ENCODE measurements at regions not wholly inside any gene's neighbourhood (a gene's known extent, or its start where the extent isn't known, plus 50 kb on each side); places are given as distances from the start of the nearest gene placed in this dataset.

GRCh38 chr14:53523226-53523625, 370.1 kb upstream of the DDHD1 start:
- TF ChIP-seq CTCF (IDR thresholded peaks at IDR 0.05; ENCODE audit: extremely low read depth, missing control alignments): no peak
- DNase-seq (ENCODE audit: low spot score): no peak

GRCh38 chr14:53520078-53520928, 367.2 kb upstream of the DDHD1 start:
- DNase-seq (ENCODE audit: low spot score): no peak
- TF ChIP-seq CTCF (IDR thresholded peaks at IDR 0.05; ENCODE audit: extremely low read depth, missing control alignments): no peak

GRCh38 chr14:53519137-53519536, 366.0 kb upstream of the DDHD1 start:
- TF ChIP-seq CTCF (IDR thresholded peaks at IDR 0.05; ENCODE audit: extremely low read depth, missing control alignments): no peak
- DNase-seq (ENCODE audit: low spot score): no peak

GRCh38 chr14:53517270-53517960, 364.3 kb upstream of the DDHD1 start:
- no peak for TF ChIP-seq CTCF (IDR thresholded peaks at IDR 0.05; ENCODE audit: extremely low read depth, missing control alignments)
- DNase-seq (ENCODE audit: low spot score): no peak

GRCh38 chr14:53516261-53516774, 363.2 kb upstream of the DDHD1 start:
- TF ChIP-seq CTCF (IDR thresholded peaks at IDR 0.05; ENCODE audit: extremely low read depth, missing control alignments): no peak
- no peak for DNase-seq (ENCODE audit: low spot score)

GRCh38 chr14:53515276-53515675, 362.2 kb upstream of the DDHD1 start:
- peak; percentile 7 for DNase-seq (ENCODE audit: low spot score)
- TF ChIP-seq CTCF (IDR thresholded peaks at IDR 0.05; ENCODE audit: extremely low read depth, missing control alignments): no peak

- DNase-seq (ENCODE audit: low spot score): no peak
These were observed 361.1 kb upstream of the DDHD1 start for GRCh38 chr14:53514197-53514596.

More at GRCh38 chr14:53514197-53514596, 361.1 kb upstream of the DDHD1 start:
- TF ChIP-seq CTCF (IDR thresholded peaks at IDR 0.05; ENCODE audit: extremely low read depth, missing control alignments): no peak

Data from GM20000 (cell line).